Activated T-cell treated with anti-CD3 and anti-CD28 coated beads for 1 hour (primary cell): ENCODE measurements at regions not wholly inside any gene's neighbourhood (a gene's known extent, or its start where the extent isn't known, plus 50 kb on each side); places are given as distances from the start of the nearest gene placed in this dataset.

Experiments
- DNase-seq: peaks from one replicate; pipeline ENCODE4 v3.0.0-alpha.2; 2020; ENCODE audit warnings: low read depth

- DNase-seq: no peak
These were observed 933.9 kb downstream of the NSUN3 start for GRCh38 chr3:94996743-94997142.

DNA sequence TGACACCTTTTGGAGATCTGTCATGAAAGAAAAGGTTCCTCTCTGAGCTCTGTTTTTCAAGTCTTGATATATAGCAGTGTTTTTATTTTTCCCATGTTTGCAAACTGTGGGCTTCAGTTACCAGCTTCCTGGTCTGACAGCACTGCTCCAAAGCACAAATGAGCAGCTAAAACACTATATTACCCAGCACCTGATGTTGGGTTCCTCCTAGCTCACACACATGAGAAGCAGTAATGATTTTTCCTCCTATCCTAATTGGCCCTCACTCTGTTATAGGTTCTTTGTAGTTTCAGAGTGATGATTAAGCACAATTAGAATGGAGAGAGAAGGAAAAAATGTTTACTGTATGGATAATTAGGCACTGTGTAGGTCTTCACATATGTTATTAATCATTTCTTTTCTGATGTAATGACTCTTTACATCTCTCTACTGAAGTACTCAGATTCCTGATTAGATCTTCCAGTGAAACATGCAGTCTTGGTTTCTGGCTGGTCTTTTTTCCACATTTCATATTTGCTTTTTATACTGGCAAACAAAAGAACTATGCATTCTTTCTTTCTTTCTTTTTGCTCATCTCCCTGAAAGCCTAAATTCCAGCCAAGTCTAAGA is 939.7 kb downstream of the NSUN3 start:
- no peak for DNase-seq

DNA sequence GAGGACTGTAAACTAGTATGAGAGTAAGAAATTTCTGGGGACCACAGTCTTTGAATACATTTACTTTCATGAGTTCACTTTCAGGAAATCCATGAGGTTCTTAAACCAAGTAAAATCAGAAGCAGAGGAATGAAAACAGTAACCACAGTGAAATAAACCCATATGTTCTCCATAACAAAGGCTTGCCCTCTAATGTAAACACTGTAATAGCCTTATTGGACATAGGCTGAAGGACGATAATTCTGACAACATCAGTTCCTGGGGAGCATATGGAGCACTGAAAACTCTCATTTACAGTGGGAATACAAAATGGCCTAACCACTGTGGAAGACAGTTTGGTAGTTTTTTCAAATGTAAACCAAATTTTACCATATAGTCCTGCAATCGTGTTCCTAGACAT is 965.8 kb downstream of the NSUN3 start:
- DNase-seq: no peak

DNA sequence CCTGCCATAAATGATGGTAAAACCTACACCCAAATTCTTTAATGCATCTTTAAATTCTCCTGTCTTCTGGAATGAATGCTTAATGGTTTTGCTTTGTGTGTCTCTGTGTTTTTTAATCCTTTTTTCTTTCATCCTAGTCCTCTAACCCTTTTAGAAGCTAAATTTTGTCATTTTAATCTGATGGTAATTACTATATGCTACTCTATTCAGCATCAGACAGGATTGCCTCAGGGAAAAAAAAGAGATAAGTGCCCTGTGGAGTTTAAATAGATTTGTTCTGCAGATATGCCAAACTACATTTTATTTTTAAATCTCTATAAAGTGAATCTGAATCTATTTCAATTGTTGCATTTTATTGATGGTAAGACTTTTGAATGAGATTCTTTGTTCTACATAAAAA is 966.8 kb downstream of the NSUN3 start:
- no peak for DNase-seq

DNA sequence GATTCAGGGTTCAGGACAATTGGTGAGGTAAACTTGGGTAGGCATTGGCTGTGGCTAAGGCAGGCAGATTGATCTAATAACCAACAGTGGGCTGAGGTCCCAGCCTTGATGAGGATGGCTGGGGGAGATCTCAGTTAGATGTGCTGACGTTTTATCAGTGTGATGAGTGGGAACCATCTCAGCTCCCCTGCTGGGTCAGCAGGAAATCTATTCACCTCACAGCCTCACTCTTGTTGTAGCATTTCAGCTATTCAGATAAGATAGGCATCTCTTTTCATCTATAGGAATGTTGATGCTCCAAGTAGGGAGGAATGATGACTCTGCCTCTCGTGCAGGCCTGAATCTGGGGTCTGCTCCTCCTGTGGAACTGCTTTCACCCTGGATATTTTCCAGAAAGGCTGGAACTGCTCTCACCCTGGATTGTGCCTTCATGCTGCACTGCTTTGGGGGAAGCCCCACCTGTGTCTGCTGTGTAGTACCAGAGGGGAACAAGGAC is 973.7 kb downstream of the NSUN3 start:
- no peak for DNase-seq

- DNase-seq: no peak
These were observed 974.2 kb downstream of the NSUN3 start for GRCh38 chr3:95037097-95037496.

GRCh38 chr3:95037927-95038326 is 975.1 kb downstream of the NSUN3 start:
- no peak for DNase-seq

DNA sequence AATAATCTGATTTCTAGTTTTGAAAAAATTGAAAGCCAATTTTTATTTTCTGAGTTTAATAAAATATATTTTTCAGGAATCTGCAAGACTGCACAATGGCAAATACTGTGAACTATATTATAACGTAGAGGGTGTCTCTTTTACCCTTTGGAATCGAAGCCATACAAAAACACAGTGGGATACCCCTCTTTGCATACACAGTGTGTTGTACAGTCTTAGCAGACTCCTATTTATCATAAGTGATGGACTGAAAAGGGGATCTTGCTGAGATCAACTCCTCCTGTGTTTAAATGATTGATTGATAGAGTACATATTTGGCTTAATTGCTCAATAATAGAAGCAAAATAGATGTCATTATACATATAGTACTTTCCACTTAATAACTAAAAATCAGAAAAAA is 981.2 kb downstream of the NSUN3 start:
- DNase-seq: no peak

DNA sequence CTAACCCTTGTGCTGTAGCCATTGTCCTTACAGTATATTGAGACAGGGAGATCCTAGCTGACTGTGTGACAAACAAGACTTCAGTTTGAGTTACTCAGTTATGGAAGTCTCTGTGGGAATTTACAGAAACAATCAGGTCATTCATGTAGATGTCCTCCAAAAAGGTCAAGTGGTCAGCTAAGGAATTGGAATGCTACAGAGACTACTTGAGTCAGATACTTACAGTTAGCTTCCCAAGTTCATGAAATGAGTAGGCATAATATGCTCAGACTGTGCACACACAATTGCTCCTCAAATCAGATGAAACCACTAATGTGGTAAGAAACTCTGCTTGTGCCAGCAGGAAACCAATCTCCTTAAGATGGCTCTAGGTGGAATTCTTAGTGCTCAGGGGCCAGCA is 985.7 kb downstream of the NSUN3 start:
- DNase-seq: no peak

DNA sequence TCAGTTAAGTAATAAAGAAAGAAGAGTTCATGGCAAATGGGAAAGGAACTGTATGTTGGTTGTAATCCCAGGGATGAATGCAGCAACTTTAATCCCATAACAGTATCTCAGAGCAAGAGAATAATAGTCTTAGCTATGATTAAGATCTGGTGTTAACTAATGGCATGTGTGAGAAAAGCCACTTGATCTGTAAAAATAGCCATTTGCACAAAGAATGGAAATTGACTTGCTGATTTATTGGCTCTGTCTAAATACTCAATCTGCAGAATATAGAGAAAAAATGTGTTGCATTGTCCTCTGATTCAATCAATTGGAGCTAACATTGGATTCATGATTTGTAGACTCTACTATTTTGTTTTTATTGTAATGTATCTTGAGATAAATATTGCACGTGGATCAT is 987.0 kb downstream of the NSUN3 start:
- no peak for DNase-seq

GRCh38 chr3:95055288-95055687 is 992.4 kb downstream of the NSUN3 start:
- no peak for DNase-seq

DNA sequence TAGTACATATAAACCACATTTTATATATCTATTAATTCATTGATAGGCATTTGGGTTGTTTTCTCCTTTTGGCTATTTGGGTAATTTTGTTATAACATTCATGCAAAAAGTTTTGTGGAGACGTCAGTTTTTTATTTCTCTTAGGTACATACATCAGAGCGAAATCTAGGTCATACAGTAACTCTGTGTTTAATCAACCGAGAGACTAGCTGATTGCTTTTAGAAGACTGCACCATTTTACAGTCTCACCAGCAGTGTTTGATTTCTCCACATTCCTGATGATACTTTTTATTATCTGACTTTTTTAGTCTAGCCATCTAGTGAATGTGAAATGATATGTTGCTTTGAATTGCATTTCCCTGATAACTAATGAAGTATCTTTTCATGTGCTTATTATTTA is 1019.3 kb downstream of the NSUN3 start:
- DNase-seq: no peak

- no peak for DNase-seq
These were observed 1021.9 kb downstream of the NSUN3 start for GRCh38 chr3:95084738-95085137.

GRCh38 chr3:95088464-95088863 is 1025.6 kb downstream of the NSUN3 start:
- no peak for DNase-seq

- no peak for DNase-seq
These were observed 1034.6 kb downstream of the NSUN3 start for GRCh38 chr3:95097493-95097892.

- DNase-seq: no peak
These were observed 1058.1 kb downstream of the NSUN3 start for GRCh38 chr3:95120921-95121320.

DNA sequence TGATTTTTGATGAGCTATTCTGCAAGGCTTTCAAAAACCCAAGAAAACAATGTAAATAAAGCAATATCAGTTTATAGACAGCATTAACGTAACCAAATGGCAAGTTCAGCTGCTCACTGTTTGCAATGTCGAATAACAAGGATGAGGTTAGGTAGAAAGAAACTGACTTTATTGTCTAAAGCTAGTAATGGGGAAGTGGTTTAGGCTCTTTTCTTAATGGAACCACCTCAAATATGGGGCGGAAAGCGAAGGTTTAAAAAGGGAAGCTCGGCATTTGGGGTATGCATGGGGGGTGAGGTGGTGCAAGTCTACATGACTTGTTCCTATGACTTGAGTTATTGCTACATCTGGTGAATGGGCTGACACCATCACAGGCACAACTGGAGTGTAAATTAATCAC is 1060.2 kb downstream of the NSUN3 start:
- DNase-seq: no peak

- DNase-seq: no peak
These were observed 1072.0 kb downstream of the NSUN3 start for GRCh38 chr3:95134693-95135413.

GRCh38 chr3:95148107-95148506 is 1085.2 kb downstream of the NSUN3 start:
- no peak for DNase-seq

DNA sequence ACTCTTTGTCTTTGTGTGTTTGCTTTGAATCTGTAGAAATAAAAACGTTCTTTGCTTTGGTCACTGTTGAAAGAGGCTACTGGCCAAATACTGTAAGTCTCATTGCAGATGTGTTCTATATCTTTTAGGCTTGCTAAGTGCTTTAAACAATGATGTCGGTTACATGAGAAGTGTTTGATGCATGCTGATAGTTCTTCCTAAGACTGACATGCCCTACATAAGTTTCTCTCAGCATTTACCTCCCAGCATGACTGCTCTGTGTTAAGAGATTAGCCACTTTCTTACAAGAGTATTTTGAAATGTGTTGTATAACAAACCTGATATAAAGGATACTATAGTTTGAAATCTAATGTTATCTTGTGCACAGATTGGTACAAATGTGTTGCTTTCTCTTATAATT is 1088.7 kb downstream of the NSUN3 start:
- DNase-seq: no peak

GRCh38 chr3:95154766-95155165 is 1091.9 kb downstream of the NSUN3 start:
- no peak for DNase-seq

- DNase-seq: no peak
These were observed 1099.9 kb downstream of the NSUN3 start for GRCh38 chr3:95162794-95163193.

DNA sequence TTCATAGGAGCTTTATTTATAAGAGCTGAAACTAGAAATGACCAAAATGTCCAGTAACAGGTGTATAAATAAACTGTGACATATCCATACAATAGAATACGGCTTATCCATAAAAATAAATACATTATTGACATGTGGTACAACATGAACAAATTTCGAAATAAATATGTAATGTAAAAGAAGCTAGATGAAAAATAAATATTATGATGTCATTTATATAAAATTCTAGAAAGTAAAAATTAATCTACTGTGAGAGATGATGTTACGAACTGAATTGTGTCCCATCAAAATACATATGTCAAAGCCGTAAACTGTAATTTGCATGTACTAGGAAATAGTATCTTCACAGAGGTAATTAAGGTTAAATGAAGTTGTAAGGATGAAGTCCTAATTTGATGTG is 1104.9 kb downstream of the NSUN3 start:
- no peak for DNase-seq

GRCh38 chr3:95168526-95168925 is 1105.7 kb downstream of the NSUN3 start:
- no peak for DNase-seq
